Left cardiac atrium (tissue), 4 donors: ENCODE measurements at regions not wholly inside any gene's neighbourhood (a gene's known extent, or its start where the extent isn't known, plus 50 kb on each side); places are given as distances from the start of the nearest gene placed in this dataset.
"Not testable (repeated sequence)": the region's sequence is repeated elsewhere in the genome, so short reads cannot be mapped to it uniquely, and the experiment has no call there.

ENCODE experiments used
- ATAC-seq, 2 donors: fragments of 200-7000 bp; cut with Tn5 transposase; one replicate each; pipeline ENCODE4 v1.9.1; 2020; ENCODE audit warnings: mild to moderate bottlenecking in 2 of 2, moderate library complexity in 2 of 2
- DNase-seq: peaks from one replicate; pipeline ENCODE4 v3.0.0-alpha.2; 2020
- intact Hi-C, 2 donors: fragments of 100-400 bp; cut with DNase I; formaldehyde crosslinking; loops; one replicate each; pipeline versions ENCODE4 v1.14.1 to v1.15.1; 2022 to 2023
- donor health status: DM: no; HTN: yes; CAD: no.
- donor health status: DM: no; HTN: yes; CAD: no; lungs with severe emphysema.
- donor health status: DM: yes; HTN: yes; CAD: no.
- donor health status: Dilated cardiomyopathy.

DNA sequence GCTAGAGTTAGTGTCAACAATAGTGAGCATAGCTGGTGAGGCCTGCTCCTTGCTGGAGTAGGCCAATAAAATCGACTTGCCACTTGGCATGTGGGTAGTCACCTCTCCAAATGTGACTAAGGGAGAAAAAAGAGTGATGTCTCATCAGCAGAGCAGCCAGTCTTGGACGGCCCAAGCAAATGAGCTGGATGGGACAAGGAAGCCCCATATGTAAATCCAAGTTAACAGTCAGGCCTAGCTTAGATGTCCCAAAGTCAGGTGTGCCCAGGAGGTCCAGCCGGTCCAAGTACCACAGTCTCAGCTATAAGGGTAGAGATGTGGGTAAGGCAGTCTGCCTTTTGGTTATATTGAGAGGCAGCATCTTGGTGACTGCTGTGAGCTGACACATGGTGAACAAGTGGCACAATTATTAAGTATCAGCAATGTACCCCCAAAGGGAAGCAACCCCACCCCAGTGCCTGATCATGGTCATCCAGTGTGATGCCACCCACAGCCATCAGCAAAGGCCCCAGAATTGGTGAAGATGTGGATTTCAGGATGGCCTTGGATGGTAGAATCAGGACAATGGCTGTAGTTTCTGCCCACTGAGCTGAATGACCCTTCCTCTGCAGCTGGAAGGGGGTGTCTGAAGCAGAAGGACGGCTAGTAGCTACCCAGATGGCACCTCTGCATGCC is 83.4 kb downstream of the TNFRSF13B start:
- intact Hi-C loops: no loop called here
- DNase-seq (no peak), ATAC-seq (no peak)

DNA sequence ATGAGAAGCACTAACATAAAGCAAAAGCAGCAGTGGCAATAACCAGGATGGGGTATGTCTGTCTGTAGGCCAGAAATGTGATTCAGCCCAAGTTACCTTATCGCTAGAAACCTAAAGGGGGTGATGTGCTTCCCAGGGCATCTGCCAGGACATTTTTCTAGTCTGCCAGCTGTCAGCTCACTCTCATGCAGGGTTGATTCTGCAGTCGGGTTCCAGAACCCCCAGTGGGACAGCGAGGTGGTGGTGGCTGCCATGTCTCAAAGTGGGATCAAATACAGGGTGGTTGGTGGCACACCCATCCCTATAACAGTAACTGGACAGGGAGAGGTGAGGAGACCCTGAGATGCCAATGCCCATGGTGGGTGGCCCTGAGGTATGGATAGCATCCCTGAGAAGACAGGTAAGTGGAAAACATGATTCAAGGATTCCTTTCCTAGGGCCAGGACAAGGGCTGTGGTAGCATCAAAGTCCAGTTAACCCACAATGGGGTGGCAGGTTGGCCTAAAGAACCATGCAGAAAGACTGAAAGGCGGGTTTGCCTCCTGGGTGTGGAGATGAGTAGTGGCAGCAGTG is 84.3 kb downstream of the TNFRSF13B start:
- ATAC-seq (no peak), DNase-seq (no peak)
- intact Hi-C loops: no loop called here

DNA sequence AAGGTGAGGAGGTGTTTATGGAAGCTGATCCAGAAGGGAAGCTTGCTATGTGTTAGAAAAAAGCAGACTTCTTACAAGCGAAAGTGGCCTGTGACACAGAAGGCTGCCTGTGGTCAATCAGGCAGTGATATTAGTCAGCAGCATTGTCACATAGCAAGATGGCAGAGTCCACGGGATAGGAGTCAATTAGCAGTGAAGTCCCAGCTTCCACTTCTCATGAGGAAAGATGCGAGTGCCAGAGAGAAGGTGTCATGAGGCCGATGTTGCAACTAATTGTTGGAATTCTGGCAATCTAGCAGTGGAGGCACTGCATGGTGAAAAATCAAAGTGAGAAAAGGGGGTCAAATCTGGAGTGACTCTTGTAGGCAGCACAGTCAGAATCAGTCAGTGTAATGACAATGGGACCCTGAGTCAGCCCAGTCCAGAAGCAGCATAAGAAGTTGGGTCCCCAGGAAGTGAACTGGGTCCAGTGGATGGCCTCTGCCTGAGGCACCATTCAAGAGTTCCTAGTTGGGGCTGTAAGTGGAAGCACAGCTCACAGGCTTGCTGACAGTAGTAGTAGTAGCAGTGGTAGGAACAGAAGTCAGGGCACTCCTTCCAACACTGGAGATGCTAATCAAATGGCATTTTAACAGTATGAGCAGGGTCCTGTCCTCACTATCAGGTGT is 85.1 kb downstream of the TNFRSF13B start:
- ATAC-seq: no peak
- intact Hi-C loops: no loop called here
- no peak for DNase-seq

DNA sequence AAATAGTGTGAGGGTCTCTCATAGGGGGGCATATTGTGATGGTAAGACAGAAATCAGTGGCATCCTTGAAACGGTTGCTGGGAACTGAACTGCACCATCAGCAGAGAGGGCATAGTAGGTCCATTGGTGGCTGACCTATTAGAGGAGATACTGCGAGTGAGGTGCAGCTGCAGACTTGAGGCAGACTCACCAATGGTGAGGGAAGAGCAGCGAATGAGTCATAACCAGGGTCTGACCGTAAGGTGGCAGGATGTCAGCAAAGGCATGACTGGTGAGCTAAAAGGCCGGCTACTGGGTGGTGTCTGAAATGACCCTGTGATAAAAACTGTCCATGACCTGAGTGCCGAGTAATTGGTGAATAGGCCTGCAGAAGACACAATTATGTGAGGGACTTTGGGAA is 86.7 kb downstream of the TNFRSF13B start:
- intact Hi-C loops, DNase-seq, ATAC-seq: not testable (repeated sequence)

DNA sequence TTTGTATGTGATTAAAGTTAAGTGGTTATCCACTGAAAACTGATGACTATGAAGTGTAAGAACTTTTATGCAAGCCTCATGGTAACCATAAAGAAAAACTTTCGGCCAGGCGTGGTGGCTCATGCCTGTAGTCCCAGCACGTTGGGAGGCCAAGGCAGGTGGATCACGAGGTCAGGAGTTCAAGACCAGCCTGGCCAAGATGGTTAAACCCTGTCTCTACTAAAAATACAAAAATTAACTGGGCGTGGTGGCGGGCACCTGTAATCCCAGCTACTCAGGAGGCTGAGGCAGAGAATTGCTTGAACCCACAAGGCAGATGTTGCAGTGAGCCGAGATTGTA is 89.0 kb downstream of the TNFRSF13B start:
- intact Hi-C loops, DNase-seq, ATAC-seq: not testable (repeated sequence)

DNA sequence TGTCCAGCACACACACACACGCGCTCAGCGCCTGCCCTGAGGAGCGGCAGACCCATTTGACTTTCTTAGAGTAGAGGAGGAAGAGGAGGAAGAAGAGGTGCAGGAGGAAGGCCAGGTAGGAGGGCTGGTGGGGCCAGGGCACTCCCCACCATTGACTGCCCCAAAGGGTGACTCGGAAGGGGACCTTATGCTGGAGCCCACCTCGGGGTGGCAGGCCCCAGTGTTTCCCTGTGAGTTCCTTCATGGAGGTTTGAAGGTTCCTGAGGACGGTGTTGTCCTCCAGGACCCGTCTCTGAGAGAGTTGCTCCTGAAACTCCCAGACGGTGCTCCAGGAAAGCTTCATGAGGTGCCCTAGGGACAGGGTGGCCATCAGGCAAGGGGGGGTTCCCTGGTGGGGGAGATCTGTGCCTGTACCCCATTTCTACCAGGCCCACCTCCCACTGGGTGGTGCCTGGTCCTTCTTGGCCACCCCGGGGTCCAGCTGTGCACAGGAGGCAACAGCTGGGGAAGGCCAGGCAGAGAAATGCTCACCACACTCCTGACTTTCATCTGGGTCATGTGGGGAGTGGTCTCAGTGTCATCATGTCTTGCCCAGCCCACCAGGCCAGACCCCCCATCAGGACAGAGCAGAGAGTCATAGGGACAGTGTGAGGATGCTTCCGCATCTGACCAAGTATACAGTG is 89.5 kb downstream of the TNFRSF13B start:
- intact Hi-C loops: no loop called here
- no peak for DNase-seq
- ATAC-seq: no peak

DNA sequence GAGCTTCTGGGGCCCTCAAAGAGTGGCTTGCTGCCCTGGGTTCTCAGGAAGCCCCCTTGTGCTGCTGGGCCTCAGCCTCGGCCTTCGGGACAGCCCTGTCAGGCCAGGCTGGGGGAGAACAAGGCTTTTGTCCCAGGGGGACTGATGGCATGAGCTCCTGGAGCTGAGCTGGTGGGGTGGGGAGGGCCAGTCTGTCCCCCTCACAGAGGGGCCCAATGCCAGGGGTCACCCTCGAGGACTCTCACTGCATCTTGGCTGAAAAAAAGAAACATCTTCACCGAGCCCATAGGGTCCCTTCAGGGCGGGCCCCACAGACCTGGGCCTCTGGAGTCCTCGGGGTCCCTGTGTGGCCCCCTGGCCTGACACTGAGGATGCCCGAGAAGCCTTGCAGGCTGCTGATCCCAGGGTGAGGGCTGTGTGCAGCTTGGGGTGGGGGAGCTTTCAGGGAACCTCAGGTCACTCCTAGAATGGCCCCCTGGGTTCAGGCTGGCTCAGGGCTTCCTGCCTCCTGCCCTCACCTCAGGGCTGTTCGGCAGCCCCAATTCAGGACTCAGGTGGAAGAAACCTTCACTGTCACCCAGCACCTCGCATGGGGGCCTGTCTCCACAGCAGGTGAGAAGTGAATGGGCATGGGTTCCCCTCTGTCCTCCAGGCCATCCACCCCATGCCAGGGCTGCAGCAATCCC is 90.5 kb downstream of the TNFRSF13B start:
- ATAC-seq (no peak), DNase-seq (no peak)
- intact Hi-C loops: no loop called here

DNA sequence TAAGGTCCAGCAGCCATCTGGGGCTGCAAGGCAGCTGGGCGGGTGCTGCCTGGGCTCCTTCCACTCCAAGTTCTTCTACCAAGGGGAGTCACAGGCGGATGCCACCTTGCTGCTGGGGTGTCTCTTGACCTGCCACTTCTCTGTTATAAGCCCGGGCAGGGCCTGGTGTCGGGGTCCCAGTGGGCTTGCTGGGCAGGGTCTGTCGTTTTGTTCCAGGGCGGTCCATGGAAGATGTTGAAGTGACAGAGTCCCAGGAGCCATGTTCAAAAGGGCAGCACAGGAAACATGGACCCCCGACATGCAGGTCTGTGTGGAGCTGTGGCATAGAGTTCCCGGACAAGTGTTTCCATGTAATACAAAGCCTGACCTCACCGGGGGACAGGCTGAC is 91.1 kb downstream of the TNFRSF13B start:
- ATAC-seq (no peak), DNase-seq (no peak)
- intact Hi-C loops: no loop called here

DNA sequence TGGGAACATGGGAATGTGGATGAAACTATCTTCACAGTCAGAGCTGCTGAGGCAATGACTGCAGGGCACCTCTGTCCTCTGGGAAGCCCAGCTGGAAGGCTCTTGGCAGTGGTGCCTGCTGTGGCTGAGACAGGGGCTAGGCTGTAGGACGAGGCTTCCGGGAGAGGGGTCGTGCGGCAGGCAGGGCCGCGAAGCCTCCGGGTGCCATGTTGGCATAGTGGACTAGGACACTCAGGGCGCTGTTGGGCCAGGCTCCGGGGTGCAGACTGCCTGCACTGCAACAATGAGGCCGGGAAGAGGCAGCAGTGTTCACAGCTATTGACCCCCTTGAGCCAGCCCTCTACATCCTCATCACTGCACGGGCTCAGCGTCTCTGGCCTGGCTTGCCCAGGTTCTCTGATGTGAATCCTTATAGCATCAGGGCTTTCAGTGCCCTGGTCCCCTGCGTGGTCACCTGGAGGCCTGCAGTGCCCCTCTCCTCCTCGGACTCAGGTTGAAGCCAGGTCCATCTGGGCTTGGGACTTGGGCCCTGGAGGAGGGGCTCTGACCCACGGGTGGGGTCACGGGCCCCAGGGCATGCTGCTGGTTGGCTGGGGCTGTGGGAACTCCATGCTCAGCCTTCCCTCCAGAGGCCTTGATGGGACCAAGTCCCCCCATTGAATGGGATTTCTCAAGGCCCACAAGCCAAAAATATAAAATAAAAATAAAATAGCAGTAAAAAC is 91.6 kb downstream of the TNFRSF13B start:
- intact Hi-C loops: no loop called here
- ATAC-seq (no peak), DNase-seq (no peak)

DNA sequence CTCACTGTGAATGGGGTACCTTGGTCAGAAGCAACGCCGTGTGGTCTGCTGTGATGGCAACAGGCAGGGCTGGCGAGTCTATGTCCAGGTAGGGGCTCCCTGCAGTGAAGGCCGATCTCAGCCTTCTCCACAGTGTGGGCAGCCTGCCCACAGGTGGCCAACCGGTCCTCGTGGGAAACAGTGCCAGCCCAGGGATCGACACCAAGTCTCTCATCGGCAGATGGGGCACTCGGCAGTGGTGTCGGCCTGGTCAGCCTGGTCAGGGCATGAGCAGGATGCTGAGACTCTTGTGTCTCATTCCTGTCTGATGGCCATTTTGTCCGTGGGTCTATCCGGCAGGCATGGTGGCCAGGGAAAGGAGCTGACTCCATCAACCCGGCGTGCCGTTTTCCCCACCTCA is 92.2 kb downstream of the TNFRSF13B start:
- ATAC-seq (no peak), DNase-seq (no peak)
- intact Hi-C loops: no loop called here

DNA sequence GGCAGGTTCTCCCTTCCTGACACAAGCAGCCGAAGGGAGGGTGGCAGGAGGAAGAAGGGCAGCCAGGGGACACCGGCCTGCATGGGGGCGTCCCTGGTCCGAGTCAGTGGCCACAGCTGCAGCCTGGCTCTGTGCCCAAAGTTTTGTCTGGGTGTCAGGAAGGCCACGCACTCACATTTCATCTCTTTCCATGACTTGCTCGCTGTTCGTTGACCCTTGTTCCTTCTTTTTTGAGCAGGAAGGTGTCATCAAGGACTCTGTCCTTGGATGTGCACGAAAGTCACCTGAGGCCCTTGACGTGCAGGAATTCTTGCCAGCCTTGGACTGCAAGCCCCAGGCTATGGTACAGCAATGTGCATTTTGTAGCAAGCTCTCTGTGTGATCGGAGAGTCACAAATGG is 93.3 kb downstream of the TNFRSF13B start:
- intact Hi-C loops: no loop called here

DNA sequence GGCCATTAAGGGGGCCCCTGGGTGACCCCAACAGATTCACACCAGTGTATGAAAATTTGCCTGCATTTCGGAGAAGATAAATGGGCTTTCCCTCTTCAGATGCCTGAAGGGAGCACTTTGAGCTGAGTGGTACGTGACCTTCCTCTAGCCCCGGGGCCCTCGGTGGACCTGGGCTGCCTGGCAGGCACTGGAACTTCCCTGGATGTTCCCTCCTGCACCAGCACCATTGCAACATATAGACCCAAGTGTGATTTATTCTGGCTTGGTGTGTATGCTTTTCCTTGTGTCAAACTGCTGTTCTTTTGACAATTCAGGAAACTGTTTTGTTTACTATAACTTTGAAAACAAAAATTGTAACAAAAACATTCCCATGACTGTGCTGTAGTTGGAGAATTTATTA is 93.8 kb downstream of the TNFRSF13B start:
- DNase-seq: no peak
- intact Hi-C loops: no loop called here
- ATAC-seq: no peak

More for the DNA sequence above, 93.3 kb downstream of the TNFRSF13B start:
- DNase-seq (no peak), ATAC-seq (no peak)

DNA sequence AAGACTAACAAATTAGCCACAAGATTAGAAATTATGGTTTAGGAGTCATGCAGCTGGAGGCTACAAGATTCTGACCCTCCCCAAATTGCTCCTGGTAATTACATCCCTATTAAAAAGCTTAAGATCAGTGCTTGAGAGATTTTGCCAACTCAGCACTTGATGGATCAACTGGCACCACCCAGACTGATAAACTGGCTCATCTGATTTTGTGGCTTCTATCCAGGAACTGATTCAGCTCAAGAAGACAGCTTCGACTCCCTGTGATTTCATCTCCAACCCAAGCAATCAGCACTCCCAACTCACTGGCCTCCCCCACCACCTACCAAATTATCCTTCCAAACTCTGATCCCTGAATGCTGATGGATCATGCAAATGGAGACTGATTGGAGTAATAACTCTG is 94.8 kb downstream of the TNFRSF13B start:
- DNase-seq (no peak), ATAC-seq (no peak)
- intact Hi-C loops: no loop called here

DNA sequence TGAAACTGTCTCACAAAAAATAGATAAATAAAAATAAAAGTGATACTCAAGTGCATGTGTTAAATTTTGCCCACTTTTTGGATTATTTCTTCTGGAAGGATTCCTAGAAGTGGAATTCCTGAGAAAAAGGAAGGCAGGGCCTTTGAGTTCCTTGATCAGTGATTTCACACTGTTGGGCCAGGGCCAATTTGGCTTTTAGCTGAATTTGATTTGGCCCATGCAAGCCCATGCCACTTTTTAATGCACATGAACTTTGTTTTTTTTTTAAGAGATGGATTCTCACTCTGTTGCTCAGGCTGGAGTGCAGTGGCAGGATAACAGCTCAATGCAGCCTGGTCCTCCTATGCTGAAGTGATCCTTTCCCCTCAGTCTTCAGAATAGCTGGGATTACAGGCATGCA is 96.3 kb downstream of the TNFRSF13B start:
- DNase-seq: peak; percentile 45
- ATAC-seq: no peak
- intact Hi-C loops: no loop called here

DNA sequence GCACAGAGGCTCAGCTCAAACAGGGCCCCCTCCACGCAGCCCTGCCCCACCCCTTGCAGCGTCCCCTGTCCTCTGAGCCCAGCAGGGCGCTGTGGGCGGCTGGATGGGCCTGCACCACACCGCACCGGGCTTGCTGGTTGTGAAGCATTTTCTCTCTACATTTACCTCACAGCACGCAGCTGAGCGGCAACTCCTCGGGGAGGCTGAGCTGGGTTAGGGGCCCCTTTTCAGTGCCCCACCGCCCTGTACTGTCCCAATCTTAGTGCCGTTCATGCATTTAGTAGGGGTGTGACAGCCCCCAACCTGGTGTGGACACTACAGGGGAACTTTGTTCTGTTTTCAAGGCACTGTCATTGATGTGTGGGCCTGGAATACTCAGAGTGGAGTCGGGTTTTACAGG is 97.7 kb downstream of the TNFRSF13B start:
- ATAC-seq, intact Hi-C loops, DNase-seq: not testable (repeated sequence)

DNA sequence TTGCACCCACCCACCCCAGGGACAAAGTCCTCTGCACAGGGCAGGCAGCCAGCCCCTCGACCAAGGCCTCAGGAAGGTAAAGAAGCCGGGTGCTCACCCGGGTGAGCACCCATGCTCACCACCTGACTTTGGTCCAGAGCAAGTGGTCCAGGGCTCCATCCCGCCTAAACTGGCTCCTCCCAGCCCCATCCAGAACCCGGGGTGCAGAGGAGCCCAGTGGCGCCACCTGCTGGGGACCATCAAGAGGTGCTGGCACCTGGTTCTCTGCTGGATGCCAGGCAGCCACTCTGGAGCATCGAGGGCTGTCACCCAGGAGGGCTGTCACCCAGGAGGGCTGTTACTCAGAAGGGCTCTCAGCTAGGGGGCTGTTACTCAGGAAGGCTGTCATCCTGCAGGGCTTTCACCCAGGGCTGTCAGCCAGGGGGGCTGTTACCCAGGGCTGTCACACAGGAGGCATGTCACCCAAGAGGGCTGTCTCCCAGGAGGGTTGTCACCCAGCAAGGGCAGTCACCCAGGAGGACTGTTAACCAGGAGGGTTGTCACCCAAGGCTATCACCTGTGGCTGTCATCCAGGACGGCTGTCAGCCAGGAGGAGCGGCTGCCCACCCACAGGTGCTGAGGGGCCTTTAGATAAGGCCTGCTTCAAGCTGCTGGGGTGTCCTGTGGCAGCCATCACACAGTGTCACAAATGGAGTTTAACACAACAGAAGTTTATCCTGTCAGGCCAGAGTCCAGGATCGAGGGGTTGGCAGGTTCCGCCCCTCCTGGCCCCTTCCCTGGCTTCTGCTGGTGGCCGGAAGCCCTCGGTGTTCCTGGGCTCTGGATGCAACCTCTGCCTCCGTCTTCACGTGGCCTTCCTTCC is 98.5 kb downstream of the TNFRSF13B start:
- DNase-seq (no peak), ATAC-seq (no peak)
- intact Hi-C loops: no loop called here

DNA sequence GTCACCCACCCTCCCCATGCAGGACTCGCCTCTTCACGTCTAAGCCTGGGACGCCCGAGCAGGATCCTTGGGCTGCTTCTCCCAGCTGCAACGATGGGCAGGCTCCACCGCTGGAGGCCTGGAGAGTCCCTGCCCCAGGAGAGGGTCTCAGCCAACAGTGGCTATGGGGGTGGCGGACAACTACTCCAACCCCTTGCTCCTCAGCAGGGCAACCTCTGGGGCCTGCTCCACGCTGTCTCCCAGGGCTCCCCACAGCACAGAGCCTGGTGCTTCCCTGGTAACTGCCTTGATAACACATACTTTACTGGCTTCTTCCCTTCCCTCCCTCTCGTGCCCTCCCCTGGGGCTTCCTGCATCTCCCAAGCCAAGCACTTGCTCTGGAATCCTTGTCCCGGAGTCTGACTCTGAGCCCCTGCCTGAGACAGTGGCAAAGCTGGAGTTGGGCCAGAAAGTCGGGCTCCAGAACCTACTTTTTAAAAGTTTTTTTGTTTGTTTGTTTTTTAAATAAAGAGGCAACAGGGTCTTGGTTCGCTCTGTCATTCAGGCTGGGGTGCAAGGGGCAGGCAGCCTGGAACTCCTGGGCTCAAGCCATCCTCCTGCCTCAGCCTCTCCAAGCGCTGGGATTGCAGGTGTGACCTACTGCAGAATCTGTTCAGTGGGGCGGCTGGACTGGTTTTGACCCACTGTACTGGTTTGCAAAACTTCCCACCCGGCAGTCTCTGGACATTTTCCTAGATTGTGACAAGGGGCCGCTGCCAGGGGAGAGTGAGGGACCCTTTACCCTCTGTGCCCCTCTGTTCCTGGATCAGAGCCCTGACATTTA is 99.4 kb downstream of the TNFRSF13B start:
- no peak for ATAC-seq
- no peak for DNase-seq
- intact Hi-C loops: no loop called here
